HL-60 (cell line): ENCODE measurements at regions not wholly inside any gene's neighbourhood (a gene's known extent, or its start where the extent isn't known, plus 50 kb on each side); places are given as distances from the start of the nearest gene placed in this dataset.
"Not testable (repeated sequence)": the region's sequence is repeated elsewhere in the genome, so short reads cannot be mapped to it uniquely, and the experiment has no call there.

ENCODE experiments used
- DNase-seq, 2 experiments: peaks; one replicate each; pipeline ENCODE4 v3.0.0-alpha.2; 2010 to 2020; ENCODE audit warnings: low read depth in 1 of 2, low spot score in 1 of 2
- H3K27ac ChIP-seq: fragments of 250-450 bp; sonication (Bioruptor Pico); replicated peaks from 2 replicates; pipeline ENCODE4 v1.5.1; 2020; ENCODE audit warnings: mild to moderate bottlenecking, moderate library complexity
- H3K27me3 ChIP-seq: fragments of 250-450 bp; sonication (Bioruptor Pico); 2 replicates; pipeline ENCODE4 v1.5.1; 2021; ENCODE audit warnings: mild to moderate bottlenecking, moderate library complexity; ENCODE audit not compliant: insufficient read depth, poor library complexity, severe bottlenecking
- H3K4me3 ChIP-seq: replicated peaks from 2 replicates; pipeline ENCODE4 v1.5.1; 2011; ENCODE audit warnings: mild to moderate bottlenecking, control low read depth, low read length; ENCODE audit not compliant: insufficient read depth
- GABPA ChIP-seq: IDR thresholded peaks from 2 replicates; pipeline ENCODE4 v1.6.1; 2012; ENCODE audit warnings: low read depth
- POLR2AphosphoS5 ChIP-seq: IDR thresholded peaks from 2 replicates; pipeline ENCODE4 v1.6.1; 2012; ENCODE audit warnings: low read depth
- SPI1 ChIP-seq: IDR thresholded peaks from 2 replicates; pipeline ENCODE4 v1.6.1; 2012; ENCODE audit warnings: low read depth, mild to moderate bottlenecking, borderline replicate concordance
- TF ChIP-seq, protein P1 (sequence below): IDR thresholded peaks from 2 replicates; pipeline ENCODE4 v1.6.1; 2012; ENCODE audit warnings: low read depth; ENCODE audit not compliant: insufficient replicate concordance
- TF ChIP-seq, protein P2 (sequence below): IDR thresholded peaks from one replicate; pipeline ENCODE4 v1.5.1; 2011; ENCODE audit warnings: low read length, control low read depth, inconsistent platforms; ENCODE audit not compliant: insufficient read depth

DNA sequence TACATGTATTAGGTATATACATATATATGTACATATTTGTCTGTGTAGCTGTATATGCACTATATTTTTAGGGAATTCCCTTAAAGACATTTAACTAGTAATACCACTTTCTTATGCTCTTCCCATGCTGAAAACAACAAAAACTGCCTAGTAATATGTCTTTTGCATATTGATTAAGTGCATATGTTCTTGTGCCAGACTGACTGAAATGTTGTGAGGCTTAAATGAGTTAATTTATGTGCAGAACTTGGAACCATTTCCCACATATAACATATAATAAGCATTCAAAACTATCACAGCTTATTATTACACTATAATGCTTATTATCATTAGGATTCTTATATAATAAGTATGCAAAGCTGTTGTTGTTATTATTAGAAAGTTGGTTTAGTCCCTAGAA lies 318.0 kb upstream of the KCNMB2 start:
- DNase-seq = no peak
- H3K4me3 ChIP-seq = no peak overlapping the region
- TF ChIP-seq, protein P1, sequence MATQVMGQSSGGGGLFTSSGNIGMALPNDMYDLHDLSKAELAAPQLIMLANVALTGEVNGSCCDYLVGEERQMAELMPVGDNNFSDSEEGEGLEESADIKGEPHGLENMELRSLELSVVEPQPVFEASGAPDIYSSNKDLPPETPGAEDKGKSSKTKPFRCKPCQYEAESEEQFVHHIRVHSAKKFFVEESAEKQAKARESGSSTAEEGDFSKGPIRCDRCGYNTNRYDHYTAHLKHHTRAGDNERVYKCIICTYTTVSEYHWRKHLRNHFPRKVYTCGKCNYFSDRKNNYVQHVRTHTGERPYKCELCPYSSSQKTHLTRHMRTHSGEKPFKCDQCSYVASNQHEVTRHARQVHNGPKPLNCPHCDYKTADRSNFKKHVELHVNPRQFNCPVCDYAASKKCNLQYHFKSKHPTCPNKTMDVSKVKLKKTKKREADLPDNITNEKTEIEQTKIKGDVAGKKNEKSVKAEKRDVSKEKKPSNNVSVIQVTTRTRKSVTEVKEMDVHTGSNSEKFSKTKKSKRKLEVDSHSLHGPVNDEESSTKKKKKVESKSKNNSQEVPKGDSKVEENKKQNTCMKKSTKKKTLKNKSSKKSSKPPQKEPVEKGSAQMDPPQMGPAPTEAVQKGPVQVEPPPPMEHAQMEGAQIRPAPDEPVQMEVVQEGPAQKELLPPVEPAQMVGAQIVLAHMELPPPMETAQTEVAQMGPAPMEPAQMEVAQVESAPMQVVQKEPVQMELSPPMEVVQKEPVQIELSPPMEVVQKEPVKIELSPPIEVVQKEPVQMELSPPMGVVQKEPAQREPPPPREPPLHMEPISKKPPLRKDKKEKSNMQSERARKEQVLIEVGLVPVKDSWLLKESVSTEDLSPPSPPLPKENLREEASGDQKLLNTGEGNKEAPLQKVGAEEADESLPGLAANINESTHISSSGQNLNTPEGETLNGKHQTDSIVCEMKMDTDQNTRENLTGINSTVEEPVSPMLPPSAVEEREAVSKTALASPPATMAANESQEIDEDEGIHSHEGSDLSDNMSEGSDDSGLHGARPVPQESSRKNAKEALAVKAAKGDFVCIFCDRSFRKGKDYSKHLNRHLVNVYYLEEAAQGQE = no peak
- TF ChIP-seq, protein P2, sequence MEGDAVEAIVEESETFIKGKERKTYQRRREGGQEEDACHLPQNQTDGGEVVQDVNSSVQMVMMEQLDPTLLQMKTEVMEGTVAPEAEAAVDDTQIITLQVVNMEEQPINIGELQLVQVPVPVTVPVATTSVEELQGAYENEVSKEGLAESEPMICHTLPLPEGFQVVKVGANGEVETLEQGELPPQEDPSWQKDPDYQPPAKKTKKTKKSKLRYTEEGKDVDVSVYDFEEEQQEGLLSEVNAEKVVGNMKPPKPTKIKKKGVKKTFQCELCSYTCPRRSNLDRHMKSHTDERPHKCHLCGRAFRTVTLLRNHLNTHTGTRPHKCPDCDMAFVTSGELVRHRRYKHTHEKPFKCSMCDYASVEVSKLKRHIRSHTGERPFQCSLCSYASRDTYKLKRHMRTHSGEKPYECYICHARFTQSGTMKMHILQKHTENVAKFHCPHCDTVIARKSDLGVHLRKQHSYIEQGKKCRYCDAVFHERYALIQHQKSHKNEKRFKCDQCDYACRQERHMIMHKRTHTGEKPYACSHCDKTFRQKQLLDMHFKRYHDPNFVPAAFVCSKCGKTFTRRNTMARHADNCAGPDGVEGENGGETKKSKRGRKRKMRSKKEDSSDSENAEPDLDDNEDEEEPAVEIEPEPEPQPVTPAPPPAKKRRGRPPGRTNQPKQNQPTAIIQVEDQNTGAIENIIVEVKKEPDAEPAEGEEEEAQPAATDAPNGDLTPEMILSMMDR = no peak
- TF ChIP-seq POLR2AphosphoS5 = no peak
- no peak overlapping the region for H3K27ac ChIP-seq
- no peaks in the 10 kb centered on the region for H3K27me3 ChIP-seq

DNA sequence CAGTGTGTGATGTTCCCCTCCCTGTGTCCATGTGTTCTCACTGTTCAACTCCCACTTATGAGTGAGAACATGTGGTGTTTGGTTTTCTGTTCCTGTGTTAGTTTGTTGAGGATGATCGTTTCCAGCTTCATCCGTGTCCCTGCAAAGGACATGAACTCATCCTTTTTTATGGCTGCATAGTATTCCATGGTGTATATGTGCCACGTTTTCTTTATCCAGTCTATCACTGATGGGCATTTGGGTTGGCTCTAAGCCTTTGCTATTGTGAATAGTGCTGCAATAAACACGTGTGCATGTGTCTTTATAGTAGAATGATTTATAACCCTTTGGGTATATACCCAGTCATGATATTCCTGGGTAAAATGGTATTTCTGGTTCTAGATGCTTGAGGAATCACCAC lies 316.6 kb upstream of the KCNMB2 start:
- not testable (repeated sequence) for H3K27ac ChIP-seq, DNase-seq, H3K27me3 ChIP-seq, H3K4me3 ChIP-seq

DNA sequence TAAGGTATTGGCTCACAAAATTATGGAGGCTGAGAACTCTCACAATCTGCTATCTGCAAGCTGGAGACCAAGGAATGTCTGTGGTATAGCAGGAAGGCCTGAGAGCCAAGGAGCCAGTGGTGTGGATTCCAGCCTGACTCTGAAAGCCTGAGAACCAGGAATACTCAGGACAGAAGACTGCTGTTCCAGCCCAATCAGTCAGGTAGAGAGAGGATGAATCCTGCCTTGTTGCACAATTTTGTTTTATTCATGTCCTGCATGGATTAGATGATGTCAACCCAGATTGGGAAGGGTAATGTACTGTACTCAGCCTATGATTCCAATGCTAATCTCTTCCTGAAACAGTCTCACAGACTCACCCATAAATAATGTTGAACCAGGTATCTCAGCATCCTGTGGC lies 312.4 kb upstream of the KCNMB2 start:
- Histone ChIP-seq H3K27me3 (no peaks in the 10 kb centered on the region), H3K27ac (no peak overlapping the region), H3K4me3 (no peak overlapping the region)
- TF ChIP-seq POLR2AphosphoS5 = no peak
- TF ChIP-seq, protein P1 = no peak
- no peak for DNase-seq

DNA sequence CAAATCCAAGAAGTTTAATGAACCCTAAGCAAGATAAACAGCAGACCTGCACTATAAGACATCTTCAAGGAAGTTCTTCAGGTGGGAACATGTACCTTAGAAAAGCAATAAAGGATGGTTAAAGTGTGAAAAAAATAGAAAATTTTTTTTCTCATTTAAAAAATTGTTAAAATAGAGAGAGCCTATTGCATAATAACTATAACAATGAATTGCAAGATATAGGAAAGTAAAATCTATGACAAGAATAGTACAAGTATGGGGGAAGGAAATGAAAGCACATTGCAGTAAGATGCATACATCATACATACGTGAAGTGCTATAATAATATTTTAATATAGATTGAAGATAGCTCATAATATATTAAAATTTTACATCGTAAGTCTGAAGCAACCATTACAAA lies 310.1 kb upstream of the KCNMB2 start:
- TF ChIP-seq, protein P2 = no peak
- TF ChIP-seq, protein P1 = no peak
- TF ChIP-seq SPI1 (no peak), POLR2AphosphoS5 (no peak), GABPA (no peak)
- DNase-seq = no peak
- Histone ChIP-seq H3K27me3 (no peaks in the 10 kb centered on the region), H3K4me3 (no peak overlapping the region), H3K27ac (no peak overlapping the region)
